ENCODE measurements at regions not wholly inside any gene's neighbourhood (a gene's known extent, or its start where the extent isn't known, plus 50 kb on each side); places are given as distances from the start of the nearest gene placed in this dataset.

DNA sequence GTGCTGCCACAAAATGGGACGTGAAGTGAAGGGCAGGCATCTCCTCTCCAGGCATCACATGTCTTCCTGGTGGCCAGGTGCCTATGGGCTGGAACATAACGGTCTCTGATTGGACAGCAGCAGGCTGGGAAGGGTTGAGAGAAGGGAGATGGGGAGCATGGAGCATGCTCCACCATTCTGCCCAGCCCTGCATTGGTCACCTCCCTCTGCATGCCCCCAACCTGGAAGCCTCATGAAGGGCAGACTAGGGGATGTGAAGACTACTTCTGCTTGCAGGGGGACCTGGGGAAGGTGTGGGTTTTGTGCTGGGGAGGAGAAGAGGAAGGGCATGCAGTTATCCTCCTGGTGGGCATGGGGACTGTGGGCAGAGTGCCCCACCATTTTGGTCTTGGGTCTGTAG, 782.2 kb downstream of the TBC1D22A start:
- no peak for TF ChIP-seq HDAC1 (CRISPR knock-in tag; IDR thresholded peaks at IDR 0.05)
- no peak for TF ChIP-seq ZMAT5 (CRISPR knock-in tag; IDR thresholded peaks at IDR 0.05; ENCODE audit: borderline replicate concordance, low read depth)
- H3K4me2 ChIP-seq (ENCODE audit: low read depth, low read length), result no peak overlapping the region
- no peaks in the 10 kb centered on the region for H3K9me3 ChIP-seq (ENCODE audit: low read length)
- H3K4me3 ChIP-seq (replicated peaks in 1 of 3; ENCODE audit: insufficient read depth in 1 of 3, low read depth in 2 of 3, low read length in 3 of 3), result no peak overlapping the region
- no peaks in the 10 kb centered on the region for H4K20me1 ChIP-seq (ENCODE audit: insufficient read depth, low read length)
- intact Hi-C loops (cut with micrococcal nuclease; ENCODE audit: unreplicated experiment), result no loop called here
- in situ Hi-C loops (cut with HindIII; ENCODE audit: extremely low pct_ligation_motif_present, low pct_unique_long_range_greater_than_20kb), result no loop called here
- CTCF ChIA-PET (ENCODE audit: low intra/inter-chr PET ratio, low total read pairs), result no interaction called here
- no TSS peak for BruUV-seq (replicated peaks)
- H3K9ac ChIP-seq (ENCODE audit: insufficient read depth, low read depth, low read length), result no peak overlapping the region
- H3K27me3 ChIP-seq (ENCODE audit: control insufficient read depth in 1 of 2, insufficient read depth in 2 of 2, low read length in 2 of 2), result peaks cover 0 to 6% of the 10 kb centered on the region in 2 experiments; a peak in 1 of 5 replicates
- POLR2A ChIA-PET, result no interaction called here
- FAIRE-seq (no peak), DNase-seq (ENCODE audit: low spot score) (no peak), ATAC-seq (no peak)
- H3K27ac ChIP-seq (ENCODE audit: extremely low read length, insufficient read depth, low read length), result no peak overlapping the region
- H3K36me3 ChIP-seq (replicated peaks in 1 of 2; ENCODE audit: control insufficient read depth in 1 of 2, insufficient read depth in 2 of 2, low read length in 2 of 2), result no peaks in the 10 kb centered on the region
- no peaks in the 10 kb centered on the region for H3K4me1 ChIP-seq (ENCODE audit: insufficient read depth, low read length)
- WGBS (ENCODE audit: low lambda C conversion rate), result 0% methylated on average over 1 of the region's 2 CpGs
- H2AFZ ChIP-seq (ENCODE audit: low read length), result no peak overlapping the region
- H3K79me2 ChIP-seq (ENCODE audit: insufficient read depth, low read length), result no peaks in the 10 kb centered on the region

DNA sequence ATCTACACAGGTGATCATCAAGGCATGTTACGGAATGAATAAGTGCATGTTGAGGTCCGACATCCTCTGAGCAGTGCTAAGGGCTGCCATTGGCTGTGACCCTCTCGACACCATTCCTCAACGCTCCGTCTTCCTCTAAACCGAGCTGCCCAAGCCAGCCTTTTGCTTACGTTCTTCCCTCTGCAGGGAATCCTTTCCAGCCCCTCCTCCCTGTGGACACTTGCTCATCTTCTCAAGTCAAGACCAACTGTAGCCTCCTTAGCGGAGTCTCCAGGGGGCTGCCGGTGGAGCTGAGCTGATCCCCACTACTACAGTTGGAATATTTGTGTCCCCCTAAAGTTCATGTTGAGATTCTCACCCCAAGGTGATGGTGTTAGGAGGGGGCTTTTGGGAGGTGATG, 781.0 kb downstream of the TBC1D22A start:
- H2AFZ ChIP-seq (ENCODE audit: low read length), result no peak overlapping the region
- H4K20me1 ChIP-seq (ENCODE audit: insufficient read depth, low read length), result no peaks in the 10 kb centered on the region
- CTCF ChIA-PET (ENCODE audit: low intra/inter-chr PET ratio, low total read pairs), result no interaction called here
- no peaks in the 10 kb centered on the region for H3K9me3 ChIP-seq (ENCODE audit: low read length)
- no peaks in the 10 kb centered on the region for H3K36me3 ChIP-seq (replicated peaks in 1 of 2; ENCODE audit: control insufficient read depth in 1 of 2, insufficient read depth in 2 of 2, low read length in 2 of 2)
- H3K79me2 ChIP-seq (ENCODE audit: insufficient read depth, low read length), result no peaks in the 10 kb centered on the region
- FAIRE-seq (no peak), ATAC-seq (no peak), DNase-seq (ENCODE audit: low spot score) (no peak)
- no peaks in the 10 kb centered on the region for H3K4me1 ChIP-seq (ENCODE audit: insufficient read depth, low read length)
- BruUV-seq (replicated peaks), result no TSS peak
- no peak overlapping the region for H3K9ac ChIP-seq (ENCODE audit: insufficient read depth, low read depth, low read length)
- no peak overlapping the region for H3K4me3 ChIP-seq (replicated peaks in 1 of 3; ENCODE audit: insufficient read depth in 1 of 3, low read depth in 2 of 3, low read length in 3 of 3)
- intact Hi-C loops (cut with micrococcal nuclease; ENCODE audit: unreplicated experiment) (no loop called here), in situ Hi-C loops (cut with HindIII; ENCODE audit: extremely low pct_ligation_motif_present, low pct_unique_long_range_greater_than_20kb) (no loop called here)
- no peak overlapping the region for H3K27ac ChIP-seq (ENCODE audit: extremely low read length, insufficient read depth, low read length)
- H3K4me2 ChIP-seq (ENCODE audit: low read depth, low read length), result no peak overlapping the region
- WGBS (ENCODE audit: low lambda C conversion rate), result 21% methylated on average over 9 of the region's 9 CpGs
- POLR2A ChIA-PET, result no interaction called here
- TF ChIP-seq ZNF510 (CRISPR knock-in tag; IDR thresholded peaks at IDR 0.05; ENCODE audit: low read depth), result no peak
- no peak for TF ChIP-seq NPAS2 (CRISPR knock-in tag; IDR thresholded peaks at IDR 0.05; ENCODE audit: borderline replicate concordance)
- no peak for TF ChIP-seq ATAD3A (CRISPR knock-in tag; IDR thresholded peaks at IDR 0.05)
- TF ChIP-seq ZNF619 (CRISPR knock-in tag; IDR thresholded peaks at IDR 0.05), result no peak
- no peak for TF ChIP-seq TRIM22 (IDR thresholded peaks at IDR 0.05)
- TF ChIP-seq ZNF652 (CRISPR knock-in tag; IDR thresholded peaks at IDR 0.05; ENCODE audit: borderline replicate concordance, low read depth), result no peak
- no peak for TF ChIP-seq CENPT (CRISPR knock-in tag; IDR thresholded peaks at IDR 0.05; ENCODE audit: low read depth)
- TF ChIP-seq ZNF12 (CRISPR knock-in tag; IDR thresholded peaks at IDR 0.05), result no peak
- TF ChIP-seq MTF2 (CRISPR knock-in tag; IDR thresholded peaks at IDR 0.05; ENCODE audit: borderline replicate concordance), result no peak
- TF ChIP-seq NBN (conservative IDR thresholded peaks at IDR 0.05), result no peak
- H3K27me3 ChIP-seq (ENCODE audit: control insufficient read depth in 1 of 2, insufficient read depth in 2 of 2, low read length in 2 of 2), result no peaks in the 10 kb centered on the region

All from HepG2 (cell line).